CD14-positive monocyte (primary cell): ENCODE measurements at regions not wholly inside any gene's neighbourhood (a gene's known extent, or its start where the extent isn't known, plus 50 kb on each side); places are given as distances from the start of the nearest gene placed in this dataset.

Experiments
- DNase-seq, 3 donors: peaks; one replicate each; pipeline ENCODE4 v3.0.0-alpha.2; 2011 to 2022
- H2AFZ ChIP-seq: 2 replicates; pipeline ENCODE4 v1.6.0; 2012; ENCODE audit warnings: mild to moderate bottlenecking, low read depth, low read length, inconsistent platforms; ENCODE audit not compliant: insufficient read depth, poor library complexity, severe bottlenecking
- H3K27ac ChIP-seq, 2 donors: 1 replicate in 1 of 2; 2 replicates in 1 of 2; pipeline ENCODE4 v1.5.1; 2012 to 2013; ENCODE audit warnings: low read length in 2 of 2, control low read depth in 1 of 2, inconsistent platforms in 1 of 2, low read depth in 1 of 2, mild to moderate bottlenecking in 1 of 2
- H3K27me3 ChIP-seq, 2 donors: one replicate each; pipeline versions ENCODE4 v1.6.0 to v1.6.1; 2011 to 2013; ENCODE audit warnings: low read length in 2 of 2; ENCODE audit not compliant: control insufficient read depth in 2 of 2, insufficient read depth in 2 of 2
- H3K36me3 ChIP-seq, 2 donors: replicated peaks in 1 of 2; 1 replicate in 1 of 2; 2 replicates in 1 of 2; pipeline versions ENCODE4 v1.5.1 to v1.6.1; 2012 to 2013; ENCODE audit warnings: low read length in 2 of 2, control low read depth in 1 of 2, inconsistent platforms in 1 of 2, mild to moderate bottlenecking in 1 of 2; ENCODE audit not compliant: insufficient read depth in 2 of 2, control insufficient read depth in 1 of 2
- H3K4me1 ChIP-seq, 2 donors: 1 replicate in 1 of 2; 2 replicates in 1 of 2; pipeline versions ENCODE4 v1.5.1 to v1.6.1; 2012 to 2013; ENCODE audit warnings: low read length in 2 of 2, control low read depth in 1 of 2, inconsistent platforms in 1 of 2, mild to moderate bottlenecking in 1 of 2, moderate library complexity in 1 of 2; ENCODE audit not compliant: insufficient read depth in 2 of 2, control insufficient read depth in 1 of 2
- H3K4me2 ChIP-seq: replicated peaks from 2 replicates; pipeline ENCODE3; 2012; ENCODE audit warnings: low read length, moderate library complexity, mild to moderate bottlenecking; ENCODE audit not compliant: poor library complexity, severe bottlenecking; ENCODE audit errors: extremely low read depth
- H3K4me3 ChIP-seq, 3 experiments: fragments of 200-600 bp in 1 of 3; sonication (generic) in 1 of 3; replicated peaks in 1 of 3; 1 replicate in 2 of 3; 2 replicates in 1 of 3; pipeline ENCODE4 v1.5.1; 2011 to 2013; ENCODE audit warnings: low read length in 3 of 3, mild to moderate bottlenecking in 3 of 3, control low read depth in 2 of 3, low read depth in 2 of 3, inconsistent platforms in 1 of 3, moderate library complexity in 1 of 3
- H3K79me2 ChIP-seq: 2 replicates; pipeline ENCODE4 v1.6.0; 2012; ENCODE audit warnings: mild to moderate bottlenecking, control low read depth, inconsistent platforms, low read length, moderate library complexity; ENCODE audit not compliant: insufficient read depth
- H3K9ac ChIP-seq: 2 replicates; pipeline ENCODE4 v1.6.0; 2017; ENCODE audit warnings: low read length, mild to moderate bottlenecking; ENCODE audit not compliant: insufficient read depth, poor library complexity, severe bottlenecking
- H3K9me3 ChIP-seq, 2 donors: replicated peaks in 1 of 2; 1 replicate in 1 of 2; 2 replicates in 1 of 2; pipeline versions ENCODE4 v1.5.1 to v1.6.1; 2012 to 2013; ENCODE audit warnings: low read length in 2 of 2, control low read depth in 1 of 2; ENCODE audit not compliant: control insufficient read depth in 1 of 2, insufficient read depth in 1 of 2
- H4K20me1 ChIP-seq: 2 replicates; pipeline ENCODE4 v1.6.0; 2012; ENCODE audit warnings: mild to moderate bottlenecking, low read length, control low read depth, moderate library complexity; ENCODE audit not compliant: insufficient read depth
- H3K27ac Mint-ChIP-seq, 7 donors: one replicate each; pipeline ENCODE4 v1.8.0; 2020; ENCODE audit warnings: mild to moderate bottlenecking in 7 of 7, mixed read lengths in 7 of 7, moderate library complexity in 6 of 7, inconsistent platforms in 2 of 7
- H3K27me3 Mint-ChIP-seq, 3 donors: one replicate each; pipeline ENCODE4 v1.8.0; 2021 to 2022; ENCODE audit warnings: low read depth in 3 of 3, mild to moderate bottlenecking in 3 of 3, mixed read lengths in 3 of 3, moderate library complexity in 3 of 3, inconsistent platforms in 1 of 3
- H3K36me3 Mint-ChIP-seq, 2 donors: one replicate each; pipeline ENCODE4 v1.8.0; 2020; ENCODE audit warnings: mixed read lengths in 2 of 2, inconsistent platforms in 1 of 2, mild to moderate bottlenecking in 1 of 2
- H3K4me1 Mint-ChIP-seq: one replicate; pipeline ENCODE4 v1.8.0; 2020; ENCODE audit warnings: mild to moderate bottlenecking, mixed read lengths
- H3K4me3 Mint-ChIP-seq, 2 donors: one replicate each; pipeline ENCODE4 v1.8.0; 2020; ENCODE audit warnings: mild to moderate bottlenecking in 2 of 2, mixed read lengths in 2 of 2, moderate library complexity in 1 of 2
- H3K9me3 Mint-ChIP-seq, 7 donors: one replicate each; pipeline ENCODE4 v1.8.0; 2020 to 2022; ENCODE audit warnings: mixed read lengths in 7 of 7, mild to moderate bottlenecking in 6 of 7, moderate library complexity in 6 of 7, inconsistent platforms in 2 of 7
- CTCF ChIP-seq: fragments of 200-600 bp; IDR thresholded peaks from one replicate; pipeline ENCODE4 v1.8.0; 2022; ENCODE audit warnings: antibody characterized with exemption, mild to moderate bottlenecking
- WGBS: methylation state at CpG from one replicate; pipeline ENCODE4 v1.1.5; 2013; ENCODE audit warnings: missing lambda C conversion rate; ENCODE audit not compliant: insufficient coverage; 5-methylcytosine and 5-hydroxymethylcytosine counted together
- intact Hi-C, 2 donors: fragments of 100-400 bp; cut with micrococcal nuclease; formaldehyde crosslinking; loops; one replicate each; pipeline versions ENCODE4 v1.15.0 to v1.15.1; 2023

- no peaks in the 10 kb centered on the region for H3K36me3 Mint-ChIP-seq
- no peaks in the 10 kb centered on the region for H4K20me1 ChIP-seq
- H3K27me3 Mint-ChIP-seq: peaks cover 0 to 4% (median 2%) of the 10 kb centered on the region in 3 donors
- TF ChIP-seq CTCF: no peak
- no peaks in the 10 kb centered on the region for H3K36me3 ChIP-seq
- no peaks in the 10 kb centered on the region for H3K79me2 ChIP-seq
- H3K27me3 ChIP-seq: no peaks in the 10 kb centered on the region
- H3K4me3 Mint-ChIP-seq: no peak overlapping the region
- 100% methylated on average over 4 of the region's 5 CpGs for WGBS
- no peaks in the 10 kb centered on the region for H3K4me1 ChIP-seq
- no peak overlapping the region for H3K4me2 ChIP-seq
- H3K4me1 Mint-ChIP-seq: no peaks in the 10 kb centered on the region
- no peaks in the 10 kb centered on the region for H3K9me3 ChIP-seq
- no peak overlapping the region for H3K27ac ChIP-seq
- H2AFZ ChIP-seq: no peak overlapping the region
- no peak overlapping the region for H3K9ac ChIP-seq
- H3K9me3 Mint-ChIP-seq: peaks cover 0 to 4% (median 0%) of the 10 kb centered on the region in 7 donors
- H3K4me3 ChIP-seq: no peak overlapping the region
- no peak for DNase-seq
- no peak overlapping the region for H3K27ac Mint-ChIP-seq
- intact Hi-C loops: no loop called here
Measured at GRCh38 chr5:66242050-66242715, 98.1 kb downstream of the SREK1 start.

GRCh38 chr5:66246608-66247007 lies 102.5 kb downstream of the SREK1 start:
- H3K36me3 Mint-ChIP-seq: no peaks in the 10 kb centered on the region
- DNase-seq: no peak
- Histone ChIP-seq H3K27ac (no peak overlapping the region), H3K4me2 (no peak overlapping the region), H3K9ac (no peak overlapping the region), H3K4me3 (no peak overlapping the region), H3K9me3 (no peaks in the 10 kb centered on the region), H3K27me3 (no peaks in the 10 kb centered on the region), H3K36me3 (no peaks in the 10 kb centered on the region), H3K79me2 (no peaks in the 10 kb centered on the region), H3K4me1 (no peaks in the 10 kb centered on the region), H4K20me1 (no peaks in the 10 kb centered on the region), H2AFZ (no peak overlapping the region)
- 97% methylated on average over 3 of the region's 6 CpGs for WGBS
- H3K27ac Mint-ChIP-seq: no peak overlapping the region
- peaks cover 0 to 5% (median 0%) of the 10 kb centered on the region in 7 donors for H3K9me3 Mint-ChIP-seq
- H3K4me1 Mint-ChIP-seq: no peaks in the 10 kb centered on the region
- TF ChIP-seq CTCF: no peak
- H3K27me3 Mint-ChIP-seq: peaks cover 0 to 1% (median under 1%) of the 10 kb centered on the region in 3 donors
- H3K4me3 Mint-ChIP-seq: no peak overlapping the region
- intact Hi-C loops: no loop called here
